ENCODE measurements at regions not wholly inside any gene's neighbourhood (a gene's known extent, or its start where the extent isn't known, plus 50 kb on each side); places are given as distances from the start of the nearest gene placed in this dataset.

DNA sequence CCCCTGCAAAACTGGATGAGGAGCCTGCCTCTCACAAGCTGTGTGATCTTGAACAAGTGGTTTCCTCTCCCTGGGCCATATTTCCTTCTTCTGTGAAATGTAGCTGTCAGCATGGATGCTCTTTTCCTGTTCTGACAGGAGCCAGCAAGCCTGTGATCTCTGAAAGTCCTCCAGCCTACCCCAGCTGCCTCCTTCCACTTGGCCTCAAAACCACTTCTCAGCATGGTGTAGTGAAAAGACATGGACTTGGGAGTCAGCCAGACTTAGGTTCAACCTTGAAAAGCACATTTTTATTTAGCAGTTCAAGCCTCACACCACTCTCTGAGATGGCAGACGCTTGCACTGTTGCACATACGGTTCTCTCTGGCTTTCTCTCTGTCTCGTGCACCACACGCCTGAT is 292.9 kb upstream of the DUSP10 start:
- WGBS, 2 experiments (ENCODE audit: insufficient coverage in 1 of 2, insufficient read length in 1 of 2): 94 to 95% methylated on average over 2 to 4 of the region's 4 CpGs

DNA sequence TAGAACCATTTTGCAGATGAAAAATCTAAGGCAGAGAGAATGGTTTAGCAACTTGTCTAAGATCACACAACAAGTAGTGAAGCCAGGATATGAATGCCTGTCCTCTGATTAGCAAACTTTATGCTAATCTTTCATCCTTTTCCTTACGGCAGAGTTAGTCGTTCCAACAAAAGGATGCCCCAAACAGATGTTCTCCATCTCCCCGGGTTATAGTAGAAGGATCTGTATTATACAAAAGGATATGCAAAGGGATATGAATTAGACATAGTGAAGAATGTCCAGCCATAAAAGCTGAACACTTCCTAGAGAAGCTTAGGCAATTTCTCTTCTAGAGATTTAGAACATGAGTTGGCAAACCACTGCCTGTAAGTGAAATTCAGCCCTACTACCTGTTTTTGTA is 291.6 kb upstream of the DUSP10 start:
- 98% methylated on average over 3 of the region's 3 CpGs; no CpG with 5 or more reads in 1 of the 2 experiments for WGBS, 2 experiments (ENCODE audit: insufficient coverage in 1 of 2, insufficient read length in 1 of 2)

More for the DNA sequence above, 292.9 kb upstream of the DUSP10 start:
- Histone ChIP-seq H3K9me3 (ENCODE audit: control insufficient read depth, low read length) (peaks cover 14% of the 10 kb centered on the region), H3K27me3 (ENCODE audit: control insufficient read depth, insufficient read depth, low read length, poor library complexity, severe bottlenecking) (no peaks in the 10 kb centered on the region), H3K36me3 (ENCODE audit: control insufficient read depth, insufficient read depth, low read length) (no peaks in the 10 kb centered on the region), H3K27ac (ENCODE audit: low read depth, low read length) (no peak overlapping the region), H3K4me3 (ENCODE audit: low read length) (no peak overlapping the region), H3K9ac (ENCODE audit: extremely low read depth, low read length, poor library complexity, severe bottlenecking) (no peak overlapping the region), H3K4me1 (ENCODE audit: control insufficient read depth, insufficient read depth, low read length) (peaks cover 8% of the 10 kb centered on the region)
- Mint-ChIP-seq H3K4me1 (peaks cover 13% of the 10 kb centered on the region), H3K9me3 (no peaks in the 10 kb centered on the region), H3K4me3 (no peak overlapping the region), H3K27ac (no peak overlapping the region), H3K27me3 (ENCODE audit: insufficient read depth) (peaks cover 11% of the 10 kb centered on the region), H3K36me3 (ENCODE audit: low read depth) (peaks cover 4% of the 10 kb centered on the region)
- TF ChIP-seq, protein P1, sequence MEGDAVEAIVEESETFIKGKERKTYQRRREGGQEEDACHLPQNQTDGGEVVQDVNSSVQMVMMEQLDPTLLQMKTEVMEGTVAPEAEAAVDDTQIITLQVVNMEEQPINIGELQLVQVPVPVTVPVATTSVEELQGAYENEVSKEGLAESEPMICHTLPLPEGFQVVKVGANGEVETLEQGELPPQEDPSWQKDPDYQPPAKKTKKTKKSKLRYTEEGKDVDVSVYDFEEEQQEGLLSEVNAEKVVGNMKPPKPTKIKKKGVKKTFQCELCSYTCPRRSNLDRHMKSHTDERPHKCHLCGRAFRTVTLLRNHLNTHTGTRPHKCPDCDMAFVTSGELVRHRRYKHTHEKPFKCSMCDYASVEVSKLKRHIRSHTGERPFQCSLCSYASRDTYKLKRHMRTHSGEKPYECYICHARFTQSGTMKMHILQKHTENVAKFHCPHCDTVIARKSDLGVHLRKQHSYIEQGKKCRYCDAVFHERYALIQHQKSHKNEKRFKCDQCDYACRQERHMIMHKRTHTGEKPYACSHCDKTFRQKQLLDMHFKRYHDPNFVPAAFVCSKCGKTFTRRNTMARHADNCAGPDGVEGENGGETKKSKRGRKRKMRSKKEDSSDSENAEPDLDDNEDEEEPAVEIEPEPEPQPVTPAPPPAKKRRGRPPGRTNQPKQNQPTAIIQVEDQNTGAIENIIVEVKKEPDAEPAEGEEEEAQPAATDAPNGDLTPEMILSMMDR (conservative IDR thresholded peaks at IDR 0.05): no peak
- no peak for DNase-seq

DNA sequence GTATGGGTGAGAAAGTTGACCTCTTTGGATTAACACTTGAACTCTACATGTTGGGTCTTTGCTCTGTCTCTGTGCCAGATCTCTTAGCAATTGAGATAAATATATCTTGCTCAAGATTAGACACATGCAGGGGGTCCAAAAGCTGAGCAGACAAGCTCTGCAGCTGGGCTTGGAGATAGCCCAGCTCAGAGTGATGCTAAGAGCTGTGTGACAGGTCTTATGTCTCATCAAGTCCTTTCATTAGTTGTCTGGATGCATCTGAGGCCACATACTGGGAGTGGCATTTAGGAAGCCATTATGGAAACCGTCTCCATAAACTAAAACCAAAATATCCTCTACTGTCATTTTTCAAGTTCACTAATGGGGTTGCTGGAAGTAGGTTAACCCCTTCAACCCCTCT is 289.4 kb upstream of the DUSP10 start:
- H3K4me3 ChIP-seq (ENCODE audit: low read length): no peak overlapping the region
- no peak overlapping the region for H3K9ac ChIP-seq (ENCODE audit: extremely low read depth, low read length, poor library complexity, severe bottlenecking)
- no peaks in the 10 kb centered on the region for H3K27me3 ChIP-seq (ENCODE audit: control insufficient read depth, insufficient read depth, low read length, poor library complexity, severe bottlenecking)
- no peak overlapping the region for H3K4me3 Mint-ChIP-seq
- peaks cover 4% of the 10 kb centered on the region for H3K36me3 Mint-ChIP-seq (ENCODE audit: low read depth)
- peaks cover 20% of the 10 kb centered on the region for H3K9me3 ChIP-seq (ENCODE audit: control insufficient read depth, low read length)
- DNase-seq: no peak
- no peak overlapping the region for H3K27ac Mint-ChIP-seq
- 40% methylated on average over 1 of the region's 1 CpG; no CpG with 5 or more reads in 1 of the 2 experiments for WGBS, 2 experiments (ENCODE audit: insufficient coverage in 1 of 2, insufficient read length in 1 of 2)
- peaks cover 8% of the 10 kb centered on the region for H3K4me1 ChIP-seq (ENCODE audit: control insufficient read depth, insufficient read depth, low read length)
- H3K36me3 ChIP-seq (ENCODE audit: control insufficient read depth, insufficient read depth, low read length): no peaks in the 10 kb centered on the region
- TF ChIP-seq, protein P1 (conservative IDR thresholded peaks at IDR 0.05): no peak
- H3K4me1 Mint-ChIP-seq: peaks cover 13% of the 10 kb centered on the region
- H3K27me3 Mint-ChIP-seq (ENCODE audit: insufficient read depth): peaks cover 14% of the 10 kb centered on the region
- no peak overlapping the region for H3K27ac ChIP-seq (ENCODE audit: low read depth, low read length)
- no peaks in the 10 kb centered on the region for H3K9me3 Mint-ChIP-seq

More for the DNA sequence above, 291.6 kb upstream of the DUSP10 start:
- no peak overlapping the region for H3K27ac Mint-ChIP-seq
- Histone ChIP-seq H3K27ac (ENCODE audit: low read depth, low read length) (no peak overlapping the region), H3K36me3 (ENCODE audit: control insufficient read depth, insufficient read depth, low read length) (no peaks in the 10 kb centered on the region), H3K4me1 (ENCODE audit: control insufficient read depth, insufficient read depth, low read length) (peaks cover 8% of the 10 kb centered on the region), H3K27me3 (ENCODE audit: control insufficient read depth, insufficient read depth, low read length, poor library complexity, severe bottlenecking) (no peaks in the 10 kb centered on the region), H3K4me3 (ENCODE audit: low read length) (no peak overlapping the region), H3K9me3 (ENCODE audit: control insufficient read depth, low read length) (peaks cover 20% of the 10 kb centered on the region), H3K9ac (ENCODE audit: extremely low read depth, low read length, poor library complexity, severe bottlenecking) (no peak overlapping the region)
- peaks cover 14% of the 10 kb centered on the region for H3K27me3 Mint-ChIP-seq (ENCODE audit: insufficient read depth)
- peaks cover 13% of the 10 kb centered on the region for H3K4me1 Mint-ChIP-seq
- peaks cover 4% of the 10 kb centered on the region for H3K36me3 Mint-ChIP-seq (ENCODE audit: low read depth)
- TF ChIP-seq, protein P1 (conservative IDR thresholded peaks at IDR 0.05): no peak
- DNase-seq: no peak
- no peaks in the 10 kb centered on the region for H3K9me3 Mint-ChIP-seq
- H3K4me3 Mint-ChIP-seq: no peak overlapping the region
